Fibroblast of lung (primary cell): ENCODE measurements at regions not wholly inside any gene's neighbourhood (a gene's known extent, or its start where the extent isn't known, plus 50 kb on each side); places are given as distances from the start of the nearest gene placed in this dataset.

Experiments used
- EZH2 ChIP-seq: IDR thresholded peaks from 2 replicates; pipeline ENCODE4 v1.5.1; 2012; ENCODE audit warnings: low read length, control low read depth, mild to moderate bottlenecking; ENCODE audit errors: missing control alignments
- TF ChIP-seq, protein P1 (sequence below), 2 donors: IDR thresholded peaks in 1 of 2; conservative IDR thresholded peaks in 1 of 2; 1 replicate in 1 of 2; 2 replicates in 1 of 2; pipeline ENCODE4 v1.5.1; 2011 to 2012; ENCODE audit warnings: low read length in 2 of 2, control low read depth in 1 of 2, inconsistent platforms in 1 of 2, low read depth in 1 of 2, mild to moderate bottlenecking in 1 of 2

DNA sequence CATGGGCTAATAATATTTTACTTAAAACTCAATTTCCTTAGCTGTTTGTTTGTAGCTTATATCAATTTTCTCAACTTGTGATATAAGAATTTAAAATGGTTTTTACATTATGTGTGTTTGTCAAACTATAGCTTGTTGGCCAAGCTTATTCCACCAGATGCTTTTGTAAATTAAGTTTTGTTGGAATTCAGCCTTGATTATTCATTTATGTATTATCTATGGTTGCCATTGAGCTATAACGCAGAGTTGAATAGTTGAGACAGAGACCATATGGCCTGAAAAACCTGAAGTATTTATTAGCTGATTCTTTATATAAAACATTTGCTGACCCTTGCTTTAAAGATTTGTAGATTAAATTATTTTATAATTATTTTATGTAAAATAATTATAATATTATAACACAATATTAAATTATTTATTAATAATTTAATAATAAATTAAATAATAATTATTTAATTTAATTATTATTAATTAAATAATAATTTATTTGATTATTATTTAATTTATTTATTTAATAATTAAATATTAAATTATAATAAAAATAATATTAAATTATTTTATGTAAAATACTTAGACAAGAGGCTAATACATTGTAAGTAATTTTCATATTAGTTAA is 779.6 kb upstream of the NECTIN3 start:
- TF ChIP-seq EZH2 = no peak
- TF ChIP-seq, protein P1, sequence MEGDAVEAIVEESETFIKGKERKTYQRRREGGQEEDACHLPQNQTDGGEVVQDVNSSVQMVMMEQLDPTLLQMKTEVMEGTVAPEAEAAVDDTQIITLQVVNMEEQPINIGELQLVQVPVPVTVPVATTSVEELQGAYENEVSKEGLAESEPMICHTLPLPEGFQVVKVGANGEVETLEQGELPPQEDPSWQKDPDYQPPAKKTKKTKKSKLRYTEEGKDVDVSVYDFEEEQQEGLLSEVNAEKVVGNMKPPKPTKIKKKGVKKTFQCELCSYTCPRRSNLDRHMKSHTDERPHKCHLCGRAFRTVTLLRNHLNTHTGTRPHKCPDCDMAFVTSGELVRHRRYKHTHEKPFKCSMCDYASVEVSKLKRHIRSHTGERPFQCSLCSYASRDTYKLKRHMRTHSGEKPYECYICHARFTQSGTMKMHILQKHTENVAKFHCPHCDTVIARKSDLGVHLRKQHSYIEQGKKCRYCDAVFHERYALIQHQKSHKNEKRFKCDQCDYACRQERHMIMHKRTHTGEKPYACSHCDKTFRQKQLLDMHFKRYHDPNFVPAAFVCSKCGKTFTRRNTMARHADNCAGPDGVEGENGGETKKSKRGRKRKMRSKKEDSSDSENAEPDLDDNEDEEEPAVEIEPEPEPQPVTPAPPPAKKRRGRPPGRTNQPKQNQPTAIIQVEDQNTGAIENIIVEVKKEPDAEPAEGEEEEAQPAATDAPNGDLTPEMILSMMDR (conservative IDR thresholded peaks at IDR 0.05 in 1 of 2, IDR thresholded peaks at IDR 0.05 in 1 of 2; ENCODE audit: low read depth in 1 of 2, low read length in 2 of 2) = no peak
